DND-41 (cell line): ENCODE measurements at regions not wholly inside any gene's neighbourhood (a gene's known extent, or its start where the extent isn't known, plus 50 kb on each side); places are given as distances from the start of the nearest gene placed in this dataset.

ENCODE experiments used
- ATAC-seq: fragments of 200-7000 bp; cut with Tn5 transposase; 3 replicates; pipeline ENCODE4 v1.9.1; 2021; ENCODE audit warnings: low read depth; ENCODE audit not compliant: insufficient read depth
- DNase-seq: peaks from one replicate; pipeline ENCODE4 v3.0.0-alpha.2; 2020
- H2AFZ ChIP-seq: 2 replicates; pipeline ENCODE4 v1.6.0; 2012; ENCODE audit warnings: low read depth, low read length
- H3K27ac ChIP-seq: 2 replicates; pipeline ENCODE4 v1.5.1; 2012; ENCODE audit warnings: low read length, inconsistent platforms
- H3K27me3 ChIP-seq: fragments of 200-600 bp; sonication (generic); 2 replicates; pipeline ENCODE4 v1.6.0; 2012; ENCODE audit warnings: low read length, mild to moderate bottlenecking, inconsistent platforms; ENCODE audit not compliant: insufficient read depth, poor library complexity
- H3K36me3 ChIP-seq: 2 replicates; pipeline ENCODE4 v1.5.1; 2012; ENCODE audit warnings: low read length, inconsistent platforms; ENCODE audit not compliant: insufficient read depth
- H3K4me1 ChIP-seq: 2 replicates; pipeline ENCODE4 v1.5.1; 2012; ENCODE audit warnings: mild to moderate bottlenecking, low read length; ENCODE audit not compliant: insufficient read depth
- H3K4me2 ChIP-seq: 2 replicates; pipeline ENCODE4 v1.6.0; 2012; ENCODE audit warnings: mild to moderate bottlenecking, moderate library complexity, low read length, inconsistent platforms; ENCODE audit not compliant: insufficient read depth
- H3K4me3 ChIP-seq, 2 experiments: fragments of 200-600 bp in 1 of 2; shearing (Covaris generic) in 1 of 2; 2 replicates each; pipeline ENCODE4 v1.5.1; 2012 to 2016; ENCODE audit warnings: inconsistent platforms in 2 of 2, low read length in 2 of 2, mild to moderate bottlenecking in 2 of 2, low read depth in 1 of 2, moderate library complexity in 1 of 2
- H3K79me2 ChIP-seq: 2 replicates; pipeline ENCODE4 v1.6.0; 2012; ENCODE audit warnings: low read length, inconsistent platforms; ENCODE audit not compliant: insufficient read depth
- H3K9ac ChIP-seq: 2 replicates; pipeline ENCODE4 v1.6.0; 2012; ENCODE audit warnings: low read depth, mild to moderate bottlenecking, inconsistent platforms, low read length, moderate library complexity
- H3K9me3 ChIP-seq: 2 replicates; pipeline ENCODE4 v1.5.1; 2012; ENCODE audit warnings: low read length, moderate library complexity, mild to moderate bottlenecking, inconsistent platforms; ENCODE audit not compliant: insufficient read depth, severe bottlenecking
- H4K20me1 ChIP-seq: 2 replicates; pipeline ENCODE4 v1.6.0; 2012; ENCODE audit warnings: low read length; ENCODE audit not compliant: insufficient read depth
- CTCF ChIP-seq: IDR thresholded peaks from 2 replicates; pipeline ENCODE4 v1.5.1; 2012; ENCODE audit warnings: borderline replicate concordance, low read length, moderate library complexity, mild to moderate bottlenecking; ENCODE audit not compliant: poor library complexity, severe bottlenecking; ENCODE audit errors: extremely low read depth
- EZH2 ChIP-seq: IDR thresholded peaks from 3 replicates; pipeline ENCODE4 v1.6.1; 2012; ENCODE audit warnings: borderline replicate concordance, low read depth, mild to moderate bottlenecking, moderate library complexity, low read length, inconsistent platforms; ENCODE audit not compliant: severe bottlenecking

DNA sequence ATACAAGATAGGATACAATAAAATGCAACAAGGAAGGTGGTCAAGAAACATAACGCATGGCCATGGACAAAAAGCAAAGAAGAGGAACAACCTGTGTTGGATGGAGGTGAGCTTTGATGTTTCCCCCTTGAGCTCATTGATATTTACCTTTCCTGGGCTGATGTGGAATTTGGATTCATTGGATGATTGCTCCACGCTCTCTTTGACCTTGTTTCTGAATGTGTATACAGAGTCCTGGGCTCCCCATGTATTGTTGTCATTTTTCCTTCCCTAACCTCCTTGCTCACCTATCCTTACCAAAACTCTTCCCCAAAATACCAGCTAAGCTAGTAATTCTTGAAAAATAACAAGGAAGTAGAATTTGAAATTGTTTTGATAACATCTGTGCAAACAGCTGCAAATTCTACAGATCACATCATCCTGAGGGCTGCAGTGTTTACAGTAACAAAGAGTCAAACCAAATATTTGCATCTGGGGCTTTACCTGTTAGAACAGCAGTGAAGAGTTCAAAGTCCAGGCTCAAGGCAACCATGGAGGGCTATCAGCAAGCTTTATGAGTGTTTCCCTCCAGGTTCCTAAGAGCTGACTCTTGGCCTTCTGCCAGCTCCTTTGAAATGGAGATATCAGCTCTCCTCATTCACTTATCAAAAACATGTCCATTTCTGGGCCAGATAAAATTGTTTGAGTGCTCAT lies 214.3 kb upstream of the MARCKS start:
- DNase-seq (no peak), ATAC-seq (no peak)
- Histone ChIP-seq H3K9me3 (no peaks in the 10 kb centered on the region), H3K9ac (no peak overlapping the region), H2AFZ (no peak overlapping the region), H3K4me1 (no peaks in the 10 kb centered on the region), H3K4me2 (no peak overlapping the region), H3K4me3 (no peak overlapping the region), H3K79me2 (no peaks in the 10 kb centered on the region), H3K36me3 (no peaks in the 10 kb centered on the region), H3K27me3 (no peaks in the 10 kb centered on the region), H3K27ac (no peak overlapping the region), H4K20me1 (no peaks in the 10 kb centered on the region)
- TF ChIP-seq CTCF = no peak
- TF ChIP-seq EZH2 = no peak

DNA sequence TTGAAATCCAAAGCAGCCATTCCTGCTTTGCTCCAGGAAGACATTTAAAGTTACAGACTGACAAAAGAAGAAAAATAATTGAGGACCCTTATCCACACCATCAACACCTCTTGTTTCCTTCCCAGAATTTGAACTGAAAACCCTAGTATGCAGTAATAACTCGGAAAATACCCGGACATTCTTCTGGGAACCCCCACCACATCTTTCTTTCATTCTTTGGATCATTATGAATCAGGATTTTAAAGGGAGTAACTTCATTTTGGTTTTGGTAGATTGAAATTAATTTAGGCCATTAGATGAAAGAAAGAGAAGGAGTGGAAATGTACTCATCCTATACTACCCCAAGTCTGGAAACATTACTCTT lies 213.8 kb upstream of the MARCKS start:
- Histone ChIP-seq H3K9ac (no peak overlapping the region), H3K36me3 (no peaks in the 10 kb centered on the region), H3K4me1 (no peaks in the 10 kb centered on the region), H3K79me2 (no peaks in the 10 kb centered on the region), H3K4me2 (no peak overlapping the region), H4K20me1 (no peaks in the 10 kb centered on the region), H2AFZ (no peak overlapping the region), H3K9me3 (no peaks in the 10 kb centered on the region), H3K27ac (no peak overlapping the region), H3K27me3 (no peaks in the 10 kb centered on the region), H3K4me3 (no peak overlapping the region)
- TF ChIP-seq EZH2 = no peak
- no peak for TF ChIP-seq CTCF
- no peak for DNase-seq
- no peak for ATAC-seq

DNA sequence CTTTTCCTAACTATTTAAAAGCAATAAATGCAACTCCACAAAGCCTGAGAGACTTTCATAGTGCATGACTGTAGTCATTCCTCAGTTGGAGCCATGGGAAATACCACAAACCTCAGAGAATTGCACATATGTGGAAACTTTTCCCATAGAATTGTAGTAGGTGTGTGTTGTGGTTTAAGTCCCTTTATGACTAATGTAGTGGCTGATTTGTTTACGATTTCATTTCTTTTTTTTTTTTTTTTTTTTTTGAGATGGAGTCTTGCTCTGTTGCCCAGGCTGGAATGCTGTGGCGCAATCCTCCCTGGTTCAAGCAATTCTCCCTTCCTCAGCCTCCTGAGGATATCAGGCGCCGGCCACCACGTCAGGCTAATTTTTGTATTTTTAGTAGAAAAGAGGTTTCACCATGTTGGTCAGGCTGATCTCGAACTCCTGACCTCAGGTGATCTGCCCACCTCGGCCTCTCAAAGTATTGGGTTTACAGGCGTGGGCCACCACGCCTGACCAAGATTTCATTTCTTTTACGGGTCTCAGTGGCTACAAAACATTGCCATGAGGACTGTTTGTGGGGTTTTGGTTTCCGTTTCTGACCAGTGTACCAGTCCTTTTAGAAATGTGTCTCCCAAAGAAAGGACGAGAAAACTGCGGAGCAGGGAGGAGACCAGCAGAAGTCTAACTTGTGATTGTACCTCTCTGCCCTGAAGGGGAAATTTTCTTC lies 212.1 kb upstream of the MARCKS start:
- ATAC-seq = no peak

More for the DNA sequence above, 212.1 kb upstream of the MARCKS start:
- no peaks in the 10 kb centered on the region for H4K20me1 ChIP-seq
- H3K27me3 ChIP-seq = no peaks in the 10 kb centered on the region
- H3K79me2 ChIP-seq = no peaks in the 10 kb centered on the region
- no peaks in the 10 kb centered on the region for H3K4me1 ChIP-seq
- TF ChIP-seq CTCF (no peak), EZH2 (no peak)
- no peak overlapping the region for H3K4me2 ChIP-seq
- no peak overlapping the region for H3K27ac ChIP-seq
- H3K36me3 ChIP-seq = no peaks in the 10 kb centered on the region
- no peak overlapping the region for H3K4me3 ChIP-seq
- H3K9me3 ChIP-seq = no peaks in the 10 kb centered on the region
- H3K9ac ChIP-seq = no peak overlapping the region
- H2AFZ ChIP-seq = no peak overlapping the region
- no peak for DNase-seq
